Stimulated activated CD8-positive, alpha-beta memory T cell treated with anti-CD3 and anti-CD28 coated beads, Interleukin-7, amount 100 ng/mL, for 1 hour (primary cell): ENCODE measurements at regions not wholly inside any gene's neighbourhood (a gene's known extent, or its start where the extent isn't known, plus 50 kb on each side); places are given as distances from the start of the nearest gene placed in this dataset.
"Not testable (repeated sequence)": the region's sequence is repeated elsewhere in the genome, so short reads cannot be mapped to it uniquely, and the experiment has no call there.

Experiments
- DNase-seq, 2 donors: peaks; one replicate each; pipeline ENCODE4 v3.0.0-alpha.2; 2020; ENCODE audit warnings: low read depth in 2 of 2

GRCh38 chr1:21385022-21385421, 54.9 kb upstream of the NBPF3 start:
- no peak for DNase-seq

DNA sequence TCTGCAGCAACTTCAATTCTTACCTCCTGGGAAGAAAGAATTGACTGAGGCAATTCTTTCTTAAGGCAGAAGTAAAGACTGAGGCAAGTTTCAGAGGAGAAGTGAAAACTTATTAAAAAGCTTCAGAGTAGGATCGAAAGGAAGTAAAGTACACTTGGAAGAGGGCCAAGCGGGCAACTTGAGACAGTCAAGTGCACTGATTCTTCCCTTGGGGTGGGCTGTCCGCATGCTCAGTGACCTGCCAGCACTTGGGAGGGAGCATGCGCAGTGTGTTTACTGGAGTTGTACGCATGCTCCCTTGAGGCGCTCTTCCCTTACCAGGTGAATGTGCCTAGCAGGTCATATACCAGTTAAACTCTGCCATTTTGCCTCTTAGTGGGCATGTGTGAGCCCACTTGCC, 55.3 kb upstream of the NBPF3 start:
- no peak for DNase-seq

- no peak for DNase-seq
Measured at GRCh38 chr1:21383785-21384401, 56.0 kb upstream of the NBPF3 start.

DNA sequence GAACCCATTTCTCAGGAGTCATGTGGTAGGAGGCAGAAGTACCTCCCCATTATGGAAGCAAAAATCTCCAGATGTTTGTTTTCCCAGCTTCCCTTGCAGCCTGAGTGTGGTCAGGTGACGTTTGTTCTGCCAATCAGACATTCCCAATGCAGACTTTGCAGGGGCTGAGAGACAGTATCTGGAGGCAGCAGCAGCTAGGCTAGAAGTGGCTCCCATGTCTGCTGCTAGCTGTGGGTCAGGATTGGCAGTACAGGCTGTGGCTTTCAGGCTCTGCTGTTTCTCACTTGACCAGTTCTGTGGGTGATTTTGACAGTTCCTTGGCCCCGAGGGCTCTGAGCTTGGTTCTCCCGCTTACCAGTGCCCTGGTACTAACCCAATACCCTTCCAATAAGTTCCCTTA, 58.6 kb upstream of the NBPF3 start:
- no peak for DNase-seq

GRCh38 chr1:21380147-21380546, 59.8 kb upstream of the NBPF3 start:
- not testable (repeated sequence) for DNase-seq

- no peak for DNase-seq
Measured at GRCh38 chr1:21379571-21379970, 60.4 kb upstream of the NBPF3 start.

DNA sequence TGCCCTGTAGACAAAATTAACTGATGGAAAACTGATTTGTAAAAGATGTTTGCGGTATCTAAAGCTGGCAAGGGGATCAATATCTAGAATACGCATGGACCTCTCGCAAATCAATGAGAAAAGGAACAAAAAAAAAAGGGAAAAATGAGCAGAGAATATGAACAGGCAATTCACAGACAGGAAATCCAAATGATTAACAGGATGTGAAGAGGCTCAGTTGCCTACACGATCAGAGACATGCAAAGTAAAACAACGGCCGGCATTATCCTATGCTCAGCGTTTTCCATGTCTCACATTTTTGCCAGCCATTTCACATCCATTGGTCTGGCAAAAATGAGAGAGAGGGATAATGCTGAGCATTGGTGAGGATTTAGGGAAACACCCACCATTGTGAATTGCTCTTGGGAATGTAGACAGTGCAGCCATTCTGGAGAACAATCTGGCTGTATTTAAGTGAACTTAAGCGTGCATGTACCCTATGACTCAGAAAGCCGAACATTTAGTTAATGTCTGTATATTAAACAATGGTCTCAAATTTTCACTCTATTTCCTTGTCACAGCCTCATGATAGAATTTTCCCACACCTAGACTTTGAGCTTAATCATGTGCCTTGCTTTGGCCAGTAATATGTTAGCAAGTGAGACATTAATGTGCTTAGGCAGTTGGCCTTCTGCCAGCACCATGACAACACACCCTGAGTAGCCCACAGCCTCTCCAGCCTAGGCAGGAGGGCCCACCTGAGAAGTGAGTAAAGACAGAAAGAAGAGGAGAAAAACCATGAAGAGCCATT, 61.0 kb upstream of the NBPF3 start:
- no peak for DNase-seq

- no peak for DNase-seq
Measured at GRCh38 chr1:21372383-21372782, 67.6 kb upstream of the NBPF3 start.

GRCh38 chr1:21369905-21370304, 70.0 kb upstream of the NBPF3 start:
- DNase-seq, result no peak

DNA sequence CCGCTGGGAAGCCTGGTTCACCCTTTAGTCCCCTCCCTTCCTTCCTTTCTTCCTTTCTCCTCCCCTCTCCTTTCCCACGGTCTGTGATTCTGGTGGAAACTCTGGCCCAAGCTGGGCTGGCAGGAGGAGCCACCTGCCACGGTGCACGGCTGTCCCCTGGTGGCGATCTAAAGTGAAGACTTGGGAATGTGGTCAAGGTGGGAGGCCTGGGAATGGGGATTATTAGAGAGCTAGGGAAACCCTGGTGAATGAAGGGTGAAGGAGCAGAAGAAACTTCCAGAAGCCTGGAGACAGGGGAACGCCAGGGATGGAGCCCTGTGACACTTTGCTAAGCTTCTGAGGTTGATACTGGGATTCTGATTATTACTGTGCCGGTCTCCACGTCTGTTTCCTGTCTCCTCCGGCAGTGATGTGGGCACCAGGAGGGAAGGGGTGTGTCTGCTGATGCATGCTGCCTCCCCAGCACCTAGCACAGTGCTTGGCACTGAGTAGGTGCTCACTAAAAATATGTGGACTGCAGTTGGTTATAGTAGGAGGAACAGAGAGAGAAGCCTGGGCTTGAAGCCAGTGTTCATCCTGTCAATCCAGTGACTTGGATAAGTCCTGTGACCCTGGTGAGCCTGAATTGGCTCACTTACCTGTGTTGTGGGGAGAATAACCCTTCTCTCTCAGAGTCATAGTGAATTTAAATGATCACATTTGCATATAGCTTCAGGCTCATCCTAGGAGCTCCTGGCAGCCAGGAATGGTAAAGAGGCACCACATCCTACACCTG, 71.2 kb upstream of the NBPF3 start:
- DNase-seq, result peak in 1 of 2 donors; percentile 42

DNA sequence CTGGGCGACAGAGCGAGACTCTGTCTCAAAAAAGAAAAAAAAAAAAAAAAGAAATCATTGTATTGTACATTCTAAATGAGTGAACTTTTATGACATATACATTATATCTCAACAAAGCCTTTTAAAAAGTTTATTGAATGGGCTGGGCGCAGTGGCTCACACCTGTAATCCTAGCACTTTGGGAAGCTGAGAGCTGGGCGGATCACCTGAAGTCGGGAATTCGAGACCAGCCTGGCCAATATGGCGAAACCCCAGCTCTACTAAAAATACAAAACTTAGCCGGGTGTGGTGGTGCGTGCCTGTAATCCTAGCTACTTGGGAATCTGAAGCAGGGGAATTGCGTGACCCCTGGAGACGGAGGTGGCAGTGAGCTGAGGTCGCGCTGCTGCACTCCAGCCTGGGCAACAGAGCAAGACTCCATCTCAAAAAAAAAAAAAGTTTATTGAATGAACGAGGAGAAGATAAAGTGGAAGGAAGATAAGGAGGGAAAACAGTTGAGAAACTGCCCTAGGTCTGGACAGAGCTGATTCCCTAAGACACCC, 71.9 kb upstream of the NBPF3 start:
- not testable (repeated sequence) for DNase-seq

- no peak for DNase-seq
Measured at GRCh38 chr1:21366288-21366687, 73.6 kb upstream of the NBPF3 start.

DNA sequence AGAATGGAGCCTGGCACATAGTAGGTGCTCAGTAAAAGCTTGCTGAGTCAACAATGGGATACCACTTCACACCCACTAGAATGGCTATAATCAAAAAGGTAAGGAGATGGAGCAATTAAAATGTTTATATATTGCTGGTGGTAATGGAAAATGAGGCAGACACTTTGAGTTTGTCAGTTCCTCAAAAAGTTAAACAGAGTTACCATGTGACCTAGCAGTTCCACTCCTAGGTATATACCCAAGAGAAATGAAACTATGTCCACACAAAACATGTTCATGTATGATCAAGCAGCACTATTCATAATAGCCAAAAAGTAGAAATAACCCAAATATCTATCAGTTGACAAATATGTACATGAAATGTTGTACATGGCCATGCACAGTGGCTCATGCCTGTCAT, 74.8 kb upstream of the ECE1 start:
- DNase-seq, result no peak

DNA sequence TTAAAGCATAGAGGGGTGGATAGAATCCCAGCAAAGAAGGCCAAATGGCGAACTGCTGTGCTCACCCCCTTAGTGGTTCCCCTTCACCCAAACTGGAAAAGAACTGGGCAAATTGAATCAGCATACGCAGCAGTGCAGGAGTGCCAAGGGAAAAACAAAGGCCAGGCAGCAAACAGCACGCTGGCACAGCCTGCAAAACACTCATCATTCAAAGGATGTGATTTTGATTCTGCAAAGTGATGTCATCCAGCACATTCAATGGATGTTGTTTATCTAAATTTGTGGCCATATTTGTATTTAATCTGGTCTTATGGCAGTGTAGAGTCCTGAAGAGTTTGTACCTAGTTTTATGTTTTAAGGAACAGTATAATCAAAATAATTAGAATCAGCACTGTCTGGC, 71.8 kb upstream of the ECE1 start:
- DNase-seq, result no peak

DNA sequence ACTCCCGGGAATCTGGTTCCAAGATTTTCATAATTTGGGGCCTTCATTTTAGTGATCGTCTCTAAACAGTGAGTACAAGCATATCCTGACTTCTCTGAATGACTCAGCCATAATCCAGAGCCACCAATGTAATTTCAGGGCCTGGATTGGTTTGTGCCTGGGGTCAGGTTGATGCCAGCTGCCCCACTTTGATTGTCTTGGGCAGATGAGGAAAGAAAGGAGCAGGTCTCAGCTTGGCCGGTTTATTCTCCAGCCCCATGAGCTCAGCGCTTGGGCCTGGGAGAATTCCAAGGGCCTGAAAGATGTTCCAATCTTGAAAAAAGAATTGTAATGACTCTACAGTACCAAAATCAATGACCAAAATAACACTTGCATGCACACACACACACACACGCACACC, 71.2 kb upstream of the ECE1 start:
- no peak for DNase-seq

- DNase-seq, result no peak
Measured at GRCh38 chr1:21357161-21357560, 66.9 kb upstream of the ECE1 start.

- no peak for DNase-seq
Measured at GRCh38 chr1:21355956-21356355, 65.7 kb upstream of the ECE1 start.

DNA sequence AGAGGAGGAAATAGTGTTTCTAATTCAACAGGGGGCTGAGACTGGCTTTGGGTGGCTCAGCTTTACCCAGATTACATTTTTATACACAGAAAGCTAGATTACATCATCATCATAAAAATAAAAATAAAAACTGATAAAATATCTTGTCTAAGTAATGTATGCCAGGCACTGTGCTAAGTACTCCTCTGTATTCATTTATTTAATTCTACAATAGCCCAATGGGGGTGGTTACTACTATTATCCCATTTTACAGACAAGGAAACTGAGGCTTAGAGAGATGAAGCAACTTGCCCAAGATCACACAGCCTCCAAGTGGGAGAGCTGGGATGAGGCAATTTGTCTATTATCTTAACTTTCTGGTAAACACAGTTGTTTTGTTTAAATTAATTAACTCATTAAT, 62.3 kb upstream of the ECE1 start:
- DNase-seq, result no peak

GRCh38 chr1:21351901-21352300, 61.6 kb upstream of the ECE1 start:
- no peak for DNase-seq

DNA sequence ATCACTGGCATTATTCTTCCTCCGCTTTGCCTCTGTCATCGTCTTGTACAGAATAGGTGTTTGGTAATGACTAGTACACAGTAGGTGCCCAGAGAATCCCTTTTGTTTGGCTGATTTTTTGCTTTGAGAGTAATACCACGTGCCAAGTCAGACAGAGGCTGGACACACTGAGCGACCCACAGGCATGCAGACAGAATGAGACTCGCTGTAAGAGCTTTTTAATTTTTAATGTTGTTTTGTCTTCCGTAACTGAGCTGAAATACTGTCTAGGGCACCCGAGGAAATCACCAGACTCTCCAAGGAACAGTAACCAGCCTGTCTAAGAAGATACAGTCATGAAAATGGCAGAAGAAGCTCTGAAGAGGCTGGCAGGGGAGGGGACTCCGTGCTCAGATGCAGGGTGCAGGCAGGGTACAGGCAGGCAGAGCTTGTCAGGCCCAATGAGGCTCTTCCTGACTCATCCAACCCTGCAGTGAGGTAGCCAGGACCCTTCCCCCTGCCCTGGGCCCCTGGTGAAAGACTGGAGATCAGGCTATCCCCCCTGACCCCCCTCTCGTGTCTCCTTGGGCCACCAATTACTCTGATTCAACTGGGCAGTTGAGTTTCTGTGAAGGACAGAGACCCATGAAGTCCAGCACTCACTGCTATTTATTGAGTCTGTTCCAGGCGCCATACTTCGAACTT, 60.1 kb upstream of the ECE1 start:
- DNase-seq, result no peak

DNA sequence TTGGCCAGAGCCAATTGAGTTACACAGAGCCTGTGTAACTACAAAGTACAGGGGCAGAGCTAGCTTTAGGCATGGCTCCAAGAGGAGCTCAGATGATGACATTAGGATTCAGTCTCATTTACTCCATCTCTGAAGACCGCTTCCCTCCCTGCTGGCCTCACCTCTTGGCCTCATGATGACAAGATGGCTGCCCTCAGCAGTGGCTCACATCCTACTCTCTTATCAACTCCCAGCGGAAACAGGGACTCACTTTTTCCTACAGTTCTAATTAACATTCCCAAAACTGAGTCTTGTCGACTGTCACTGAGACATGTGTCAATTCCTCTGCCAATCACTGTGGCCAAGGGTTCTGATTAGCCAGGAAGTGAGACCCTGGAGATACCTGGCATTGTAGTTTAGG, 59.4 kb upstream of the ECE1 start:
- DNase-seq, result no peak

- DNase-seq, result no peak
Measured at GRCh38 chr1:21347072-21347581, 56.9 kb upstream of the ECE1 start.
